ENCODE measurements at regions not wholly inside any gene's neighbourhood (a gene's known extent, or its start where the extent isn't known, plus 50 kb on each side); places are given as distances from the start of the nearest gene placed in this dataset.
A peak's percentile ranks its signal among the peaks of the same experiment; 100 is the strongest.
"Not testable (repeated sequence)": the region's sequence is repeated elsewhere in the genome, so short reads cannot be mapped to it uniquely, and the experiment has no call there.

DNA sequence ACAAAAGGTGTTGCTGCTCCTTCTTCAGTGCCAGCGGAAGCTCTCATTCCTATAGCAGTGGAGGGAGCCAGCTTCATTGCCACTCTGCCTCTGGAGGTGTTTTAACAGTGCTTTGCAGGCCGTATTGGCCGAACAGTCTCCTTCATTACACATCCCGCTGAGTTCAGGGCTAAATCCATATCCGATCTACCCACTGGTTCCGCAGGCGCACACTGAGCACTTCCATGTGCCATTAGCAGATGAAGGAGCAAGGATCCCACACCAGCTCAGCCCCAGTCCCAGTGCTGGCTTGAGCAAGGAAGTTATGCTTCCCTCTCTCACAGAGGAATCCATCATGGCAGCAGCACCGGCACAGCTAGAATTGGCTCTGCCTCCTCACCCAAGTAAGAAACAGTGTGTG is 121.2 kb upstream of the IRX2 start:
- DNase-seq: no peak

DNA sequence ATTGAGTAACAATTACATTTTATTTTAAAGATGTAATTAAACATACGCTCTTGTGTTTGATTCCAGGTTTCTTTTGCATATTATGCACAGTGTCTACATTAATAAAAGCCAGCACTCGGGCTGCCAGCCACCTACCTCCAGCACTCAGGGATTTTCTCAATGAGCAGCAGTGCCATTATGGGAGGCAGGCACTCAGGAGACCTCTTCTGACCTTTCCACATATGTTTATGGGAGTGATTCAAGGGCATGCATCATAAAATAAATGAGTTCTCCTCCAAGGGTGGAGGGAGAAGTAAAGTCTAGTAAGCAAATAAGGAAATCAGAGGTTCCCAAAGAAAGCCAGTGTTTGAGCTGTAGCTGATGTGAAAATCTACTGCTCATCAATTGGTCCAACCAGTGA is 119.8 kb upstream of the IRX2 start:
- no peak for DNase-seq

DNA sequence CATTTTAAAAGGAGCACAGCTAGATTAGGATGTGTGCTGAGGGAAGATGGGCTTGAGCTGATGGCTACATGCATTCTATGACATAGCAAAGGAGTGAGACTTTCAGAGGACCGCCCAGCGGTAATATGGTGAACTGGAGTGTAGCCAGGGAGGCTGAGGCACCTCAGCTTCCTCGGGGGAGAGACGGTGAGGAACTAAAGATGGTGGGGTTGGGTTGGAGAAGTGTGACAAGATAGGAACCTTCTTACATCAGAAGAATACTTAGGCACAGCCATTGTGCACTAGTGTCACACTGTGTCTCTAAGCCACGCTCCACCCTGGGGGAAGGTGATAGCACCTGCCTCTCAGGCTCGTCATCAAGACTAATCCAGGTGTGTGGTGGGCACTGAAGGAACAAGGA is 118.0 kb upstream of the IRX2 start:
- DNase-seq: no peak

DNA sequence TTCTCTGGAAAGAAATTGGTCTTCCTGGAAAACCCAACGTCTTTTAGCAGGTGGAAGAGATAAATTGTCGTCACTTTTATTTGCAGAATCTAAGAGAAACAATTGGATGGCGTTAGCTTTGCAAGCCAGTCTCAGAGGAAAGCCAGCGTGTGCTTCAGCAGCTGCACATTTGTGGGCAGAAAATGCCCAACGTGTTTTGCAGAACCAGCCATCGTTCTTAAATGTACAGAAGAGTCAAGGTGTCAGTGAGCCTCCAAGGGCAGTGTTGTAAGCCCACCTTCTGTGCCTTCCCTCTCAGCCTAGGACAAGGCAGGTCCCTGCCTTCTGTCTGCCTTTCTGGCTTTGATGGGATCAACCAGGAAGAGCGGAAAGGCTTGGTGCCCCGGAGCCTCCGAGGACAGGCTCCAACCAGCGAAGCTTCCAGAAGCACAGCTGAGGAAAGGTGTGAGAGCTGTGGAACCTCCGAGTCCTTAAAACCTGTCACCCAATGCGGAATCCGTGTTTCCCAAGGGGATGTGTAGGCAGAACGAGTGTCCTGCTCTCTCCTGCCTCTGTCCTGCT is 116.0 kb upstream of the IRX2 start:
- DNase-seq: no peak

DNA sequence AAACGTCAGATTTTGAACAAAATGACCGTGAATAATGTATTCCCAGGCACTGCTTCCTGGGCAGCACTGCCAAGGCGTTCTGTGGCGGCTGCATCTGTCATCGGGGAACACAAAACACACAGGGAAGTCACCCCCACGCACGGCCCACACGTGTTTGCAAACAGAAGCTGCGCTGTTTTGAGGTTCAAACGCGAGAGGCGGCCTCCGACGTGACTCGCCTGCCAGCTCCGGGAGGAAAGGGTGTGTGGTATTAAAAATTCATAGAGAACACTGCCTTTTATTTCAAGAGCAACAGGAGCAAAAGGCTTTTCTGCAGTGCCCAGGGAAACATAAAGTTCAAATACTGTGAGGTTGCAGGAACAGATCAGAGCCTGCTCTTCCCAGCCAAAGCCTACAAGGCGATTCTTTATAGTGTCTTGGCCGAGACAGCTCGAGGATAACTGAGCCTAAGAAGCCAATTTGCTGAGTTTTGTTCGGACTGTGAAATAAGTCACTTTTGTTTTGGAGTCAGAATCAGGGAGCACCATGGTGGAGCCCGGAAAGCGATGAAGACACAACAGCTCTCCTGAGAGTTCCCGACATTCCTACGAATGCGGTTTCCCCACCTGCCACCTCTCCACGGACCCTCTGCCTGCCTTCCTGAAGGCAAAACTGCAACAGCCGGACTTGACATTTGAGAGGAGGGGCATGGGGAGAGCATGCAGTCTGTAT is 115.3 kb upstream of the IRX2 start:
- no peak for DNase-seq

DNA sequence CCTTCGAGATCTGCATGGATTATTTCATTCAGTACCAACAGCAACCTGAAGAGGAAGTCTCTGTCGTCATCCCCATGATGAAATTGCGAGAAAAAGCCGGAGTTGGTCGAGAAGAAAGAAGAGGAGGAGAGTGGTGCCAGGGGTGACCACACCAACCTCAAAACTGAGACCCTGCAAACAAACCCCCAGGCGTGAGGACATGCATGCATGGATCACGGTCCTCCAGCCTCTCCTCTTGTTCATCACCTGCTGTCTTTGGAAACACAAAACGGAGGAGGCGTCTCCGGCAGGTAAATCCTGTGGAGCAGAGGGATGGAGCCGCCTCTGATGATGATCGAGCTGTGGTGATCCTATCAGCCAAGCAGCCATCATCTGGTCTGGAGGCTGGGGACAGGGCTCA is 114.4 kb upstream of the IRX2 start:
- DNase-seq: no peak

DNA sequence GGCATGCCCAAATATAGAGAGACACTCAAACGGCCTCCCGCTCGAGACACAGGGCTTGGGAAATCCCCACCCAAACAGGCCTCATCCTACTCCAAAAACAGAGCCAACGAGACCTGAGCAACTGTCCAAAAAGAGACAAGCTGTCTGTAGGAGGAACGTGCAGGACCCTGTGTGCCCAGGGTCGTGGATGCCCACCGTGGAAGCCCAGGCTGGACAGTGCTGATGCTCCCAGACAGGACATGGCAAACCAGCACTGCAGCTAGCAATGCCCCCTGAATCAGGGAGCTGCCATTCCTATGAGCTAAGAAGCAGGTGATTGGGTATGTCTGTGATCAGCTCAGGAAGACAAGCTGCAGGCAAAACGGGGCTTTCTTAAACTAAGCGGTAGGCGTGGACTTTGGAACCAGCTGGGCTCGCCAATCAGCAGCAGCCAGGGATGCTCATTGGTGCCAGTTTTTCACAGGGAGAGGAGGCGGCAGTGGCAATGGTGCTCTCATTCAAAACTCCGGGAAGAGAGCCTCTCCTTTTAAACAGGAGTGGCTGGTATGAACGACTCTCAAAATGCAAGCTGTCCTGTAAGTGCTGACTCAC is 113.1 kb upstream of the IRX2 start:
- DNase-seq: no peak

DNA sequence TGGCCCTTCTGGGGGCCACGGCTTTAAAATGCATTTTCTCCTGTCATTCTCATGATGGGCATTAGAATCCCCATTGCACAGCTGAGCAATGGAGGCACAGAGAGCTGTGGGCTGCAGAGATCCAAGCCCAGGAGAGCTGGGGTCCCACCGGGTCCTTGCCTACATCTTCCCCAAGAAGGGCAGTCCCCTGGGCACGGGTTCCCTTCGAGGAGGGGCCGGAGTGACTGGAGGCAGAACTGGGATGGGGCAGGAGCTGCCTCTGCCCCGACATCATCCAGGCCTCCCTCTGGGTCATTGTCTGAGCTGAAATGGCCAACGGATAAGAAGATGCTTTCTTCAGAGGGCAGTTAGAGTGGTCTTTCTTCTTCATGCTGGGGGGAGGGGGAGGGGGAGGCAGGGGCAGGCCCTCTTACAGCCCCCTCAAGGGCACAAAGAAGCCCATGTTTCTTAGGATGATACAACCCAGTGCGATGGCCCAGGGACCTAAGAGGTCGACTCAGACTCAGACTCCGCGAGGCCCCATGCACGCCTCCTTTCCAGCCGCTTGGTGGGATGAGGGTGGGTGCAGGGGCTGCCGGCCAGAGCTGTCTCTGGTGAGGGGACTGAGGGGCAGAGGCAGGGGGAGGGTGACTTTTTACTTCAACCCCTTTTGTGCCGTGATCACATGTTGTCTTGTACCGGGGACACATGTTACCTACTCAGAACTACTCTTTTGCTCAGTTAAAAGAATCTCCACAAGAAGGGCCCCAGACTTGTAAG is 112.4 kb upstream of the IRX2 start:
- DNase-seq: no peak

DNA sequence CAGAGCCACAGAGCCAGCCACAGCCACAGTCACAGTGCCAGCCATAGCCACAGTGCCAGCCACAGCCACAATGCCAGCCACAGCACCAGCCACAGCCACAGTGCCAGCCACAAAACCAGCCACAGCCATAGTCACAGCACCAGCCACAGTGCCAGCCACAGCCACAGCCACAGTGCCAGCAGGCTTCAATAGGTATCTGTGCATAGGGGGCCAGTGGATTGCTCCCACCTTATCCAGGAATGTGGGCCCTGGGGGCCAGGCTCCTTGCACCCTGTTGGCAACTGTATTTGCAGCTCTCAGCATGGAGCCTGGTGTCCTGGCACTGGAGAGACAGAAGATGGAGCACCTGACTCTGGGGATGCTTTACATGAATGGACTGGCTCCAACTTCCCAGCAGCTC is 111.7 kb upstream of the IRX2 start:
- no peak for DNase-seq

DNA sequence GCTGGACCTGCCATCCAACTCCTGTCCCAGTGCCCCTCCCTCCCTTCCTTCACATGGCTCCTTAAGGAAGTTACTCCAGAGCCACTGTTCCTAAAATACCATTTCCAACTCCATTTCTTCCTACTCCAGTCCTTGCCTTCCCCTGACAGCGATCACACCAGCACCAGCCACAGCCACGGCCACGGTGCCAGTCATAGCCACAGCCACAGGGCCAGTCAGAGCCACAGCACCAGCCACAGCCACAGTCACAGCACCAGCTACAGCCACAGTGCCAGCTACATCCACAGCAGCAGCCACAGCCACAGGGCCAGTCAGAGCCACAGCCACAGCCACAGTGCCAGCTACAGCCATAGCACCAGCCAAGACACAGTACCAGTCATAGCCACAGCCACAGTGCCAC is 110.7 kb upstream of the IRX2 start:
- not testable (repeated sequence) for DNase-seq

DNA sequence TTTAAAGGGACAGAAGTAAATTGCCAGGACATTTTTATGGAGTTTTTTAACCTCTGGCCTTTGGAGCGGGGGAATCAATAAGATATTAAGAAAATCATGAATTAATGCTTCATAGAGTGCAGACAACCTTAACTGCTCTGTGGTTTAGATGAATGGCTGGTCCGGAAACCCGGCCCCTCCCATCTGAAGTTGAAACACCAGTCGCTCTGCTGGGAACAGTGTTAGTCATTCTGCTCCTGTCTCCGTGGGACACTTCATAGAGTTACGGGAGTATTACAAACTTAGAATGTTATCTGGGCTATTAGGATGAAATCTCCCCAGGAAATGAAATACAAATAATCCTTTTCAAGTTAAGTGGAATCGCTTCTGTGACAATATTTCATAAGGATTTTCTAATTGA is 110.1 kb upstream of the IRX2 start:
- DNase-seq: no peak

DNA sequence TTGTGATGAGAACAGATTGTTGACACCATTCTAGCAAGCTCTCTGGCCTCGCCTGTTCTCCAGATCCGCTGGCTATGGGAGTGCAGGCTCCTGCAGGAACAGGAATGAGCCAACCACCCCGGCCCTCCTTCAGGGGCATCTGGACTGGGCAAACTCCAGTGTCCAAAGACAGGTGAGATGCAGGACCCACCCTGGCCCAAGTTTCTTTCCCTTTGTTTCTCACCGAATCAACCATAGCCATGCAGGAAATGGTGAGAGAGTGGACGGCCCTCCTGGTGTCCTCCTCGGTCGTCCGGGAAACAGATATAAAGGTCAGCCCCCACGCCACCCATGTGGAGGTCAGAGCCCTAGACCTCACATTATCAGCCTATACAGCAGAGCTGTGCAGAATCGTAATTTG is 108.6 kb upstream of the IRX2 start:
- DNase-seq: no peak

DNA sequence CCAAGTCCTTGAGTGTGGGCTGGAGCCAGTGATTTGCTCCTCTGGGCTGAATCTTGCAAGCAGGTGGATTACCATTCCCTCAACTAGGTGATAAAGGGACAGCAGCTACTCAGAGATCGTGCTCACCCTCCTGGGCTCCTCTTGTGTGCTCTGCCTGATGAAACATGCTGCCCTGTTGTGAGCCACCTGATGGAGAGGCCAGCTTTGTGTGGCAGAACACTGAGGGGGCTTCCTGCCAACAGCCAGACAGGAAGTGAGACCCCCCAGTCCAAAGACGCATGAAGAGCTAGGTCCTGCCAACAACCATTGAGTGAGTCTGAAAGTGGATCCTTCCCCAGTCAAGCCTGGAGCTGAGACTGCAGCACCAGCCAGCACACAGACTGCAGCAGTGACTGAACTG is 106.4 kb upstream of the IRX2 start:
- DNase-seq: no peak

DNA sequence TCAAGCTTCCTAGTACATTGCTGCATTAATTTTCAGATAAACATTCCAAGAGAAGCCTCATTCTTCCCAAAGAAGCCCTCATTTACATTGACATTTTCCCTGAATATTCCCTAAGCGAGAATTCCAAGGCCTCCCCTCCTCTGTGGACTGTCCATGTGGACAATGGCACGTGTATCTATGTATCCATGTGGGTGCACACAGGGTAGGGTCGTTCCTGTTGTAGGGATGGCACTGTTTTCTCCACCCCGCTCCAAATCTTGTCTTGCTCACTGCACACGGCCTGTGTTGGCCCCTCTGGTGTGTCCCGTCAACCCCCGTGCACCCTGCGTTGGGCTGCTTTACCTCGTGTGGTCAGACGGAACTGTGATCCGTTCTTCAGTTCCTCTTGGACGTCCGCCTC is 104.7 kb upstream of the IRX2 start:
- DNase-seq: no peak

DNA sequence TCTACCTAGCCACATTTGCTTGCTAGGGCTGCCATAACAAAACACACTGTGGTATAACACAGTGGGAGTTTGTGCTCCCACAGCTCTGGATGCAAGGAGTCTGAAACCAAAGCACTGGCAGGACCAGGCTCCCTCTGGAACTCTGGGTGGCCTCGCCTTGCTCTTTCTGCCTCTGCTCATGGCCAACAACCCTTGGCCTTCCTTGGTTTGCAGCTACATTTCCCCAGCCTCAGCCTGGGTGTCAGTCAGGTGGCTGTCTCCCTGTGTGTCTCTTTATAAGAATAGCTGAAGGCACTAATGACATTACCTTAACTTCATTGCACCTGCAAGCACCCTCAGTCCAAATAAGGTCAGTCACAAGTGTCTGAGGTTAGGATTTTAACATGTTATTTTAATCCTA is 101.0 kb upstream of the IRX2 start:
- DNase-seq: no peak

DNA sequence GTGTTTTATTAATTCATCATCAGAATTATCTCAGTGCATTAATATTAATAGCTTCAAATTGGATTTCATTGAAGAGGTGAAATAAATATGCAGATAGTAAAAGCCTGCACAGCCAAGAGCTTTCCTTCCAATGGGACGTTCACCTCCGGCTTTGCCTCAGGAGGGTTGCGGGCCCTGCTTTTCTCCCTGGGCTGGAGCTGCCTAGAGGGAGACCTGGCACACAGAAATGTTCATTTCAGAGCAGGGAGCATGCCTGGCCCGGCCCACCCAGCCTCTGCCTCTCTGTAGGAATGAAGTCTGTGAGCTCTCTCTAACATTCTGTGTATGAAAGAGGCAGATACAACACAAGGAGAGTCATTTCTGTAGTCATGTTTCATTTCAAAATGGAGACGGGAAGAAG is 100.4 kb upstream of the IRX2 start:
- DNase-seq: no peak

DNA sequence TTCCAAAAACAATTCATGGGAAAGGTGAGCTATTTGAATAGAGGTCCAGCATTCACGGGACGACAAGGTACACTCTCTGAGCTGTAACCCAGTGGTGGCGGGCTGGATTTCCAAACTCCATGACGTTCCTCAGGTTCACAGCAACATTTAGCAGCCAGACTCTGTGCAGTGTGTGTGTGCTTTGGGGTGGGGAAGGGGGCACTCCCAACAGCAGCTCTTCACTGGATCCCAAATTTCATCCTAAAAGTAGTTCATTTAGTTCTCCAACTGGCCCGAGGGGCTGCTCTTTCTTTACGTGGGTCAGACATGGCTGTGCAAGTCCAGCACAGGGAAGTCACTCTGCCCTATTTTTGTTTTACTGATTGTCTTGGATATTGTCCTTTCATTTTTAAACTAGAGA is 98.0 kb upstream of the IRX2 start:
- DNase-seq: no peak

DNA sequence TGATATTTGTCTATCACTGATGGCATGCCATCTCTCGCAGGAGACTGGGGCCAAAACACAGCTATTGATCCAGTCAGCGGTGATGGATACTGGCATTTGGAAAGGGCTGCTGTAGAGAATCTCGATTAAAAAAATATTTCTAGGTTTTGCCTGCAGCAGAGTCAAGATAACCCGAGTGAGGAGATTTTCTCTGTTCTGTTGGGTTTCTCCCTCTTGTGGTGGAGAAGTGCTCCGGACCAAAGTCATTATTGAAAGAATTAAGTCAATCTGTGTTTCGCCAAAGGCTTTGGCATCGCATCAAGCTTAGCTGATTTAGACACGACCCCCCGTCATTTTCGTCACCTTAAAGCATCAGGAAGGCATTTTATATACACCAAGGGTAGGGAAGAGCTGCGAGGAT is 97.1 kb upstream of the IRX2 start:
- no peak for DNase-seq

DNA sequence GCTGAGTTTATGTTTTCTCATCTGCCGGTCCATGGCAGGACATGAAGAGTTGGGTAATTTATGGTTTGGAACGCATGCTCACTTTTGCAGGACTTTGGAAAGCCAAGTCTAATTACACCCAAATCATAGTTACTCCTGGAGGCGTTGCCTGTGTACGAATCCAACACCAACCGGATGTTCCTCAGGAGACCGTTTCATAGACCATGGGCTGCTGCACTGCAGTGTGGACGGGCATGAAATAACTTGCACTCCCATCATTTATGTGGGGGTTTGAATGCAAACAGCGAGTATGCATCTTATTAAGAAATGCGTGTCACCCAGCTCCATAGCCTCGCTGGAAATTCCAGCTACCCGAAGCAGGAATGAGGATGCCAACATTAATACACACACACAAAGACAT is 96.1 kb upstream of the IRX2 start:
- DNase-seq: no peak

DNA sequence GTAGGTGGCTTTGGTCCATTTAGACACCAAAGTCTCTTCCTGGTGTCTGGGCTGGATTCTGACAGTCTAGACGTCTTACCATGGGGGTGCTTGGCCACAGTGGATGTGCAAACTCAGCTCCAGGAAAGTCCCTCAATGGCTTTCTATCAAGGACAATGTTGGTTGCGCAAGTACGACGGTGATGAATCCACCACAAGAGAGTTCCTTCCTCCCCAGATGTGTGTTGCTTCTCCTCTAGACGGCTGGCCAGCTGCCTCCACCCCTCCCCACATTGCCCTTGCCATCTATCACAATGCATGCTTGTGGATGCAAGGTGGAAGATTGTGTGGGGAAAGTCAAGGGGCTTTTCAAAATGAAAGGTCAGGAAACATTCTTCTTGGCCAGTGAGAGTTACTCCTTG is 89.7 kb upstream of the IRX2 start:
- no peak for DNase-seq

DNA sequence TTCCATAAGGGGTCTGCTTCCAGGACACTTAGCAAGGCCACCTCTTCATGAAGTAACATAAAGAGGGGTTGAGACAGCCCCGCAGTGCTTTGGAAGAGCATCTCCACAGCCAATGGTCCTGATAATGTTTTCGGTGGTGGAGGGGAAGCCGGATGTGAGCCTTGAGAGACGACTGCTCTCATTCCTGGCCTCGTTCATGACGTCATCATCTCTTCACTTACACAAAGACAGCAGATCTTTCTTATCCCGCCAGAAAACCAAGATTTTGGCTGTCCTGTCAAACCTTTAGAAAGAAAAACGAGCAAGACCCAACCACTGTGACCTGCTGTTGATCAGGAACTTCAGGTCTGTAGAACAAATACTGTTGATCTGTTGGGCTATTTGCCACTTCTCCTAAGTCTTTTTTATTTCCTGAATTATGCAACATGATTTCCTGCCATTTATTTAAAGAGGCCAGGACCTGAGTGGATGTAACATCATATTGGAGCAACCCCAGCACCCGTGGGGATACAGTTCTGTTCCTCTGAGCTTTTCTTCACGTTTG is 89.0 kb upstream of the IRX2 start:
- peak; percentile 41 for DNase-seq

DNA sequence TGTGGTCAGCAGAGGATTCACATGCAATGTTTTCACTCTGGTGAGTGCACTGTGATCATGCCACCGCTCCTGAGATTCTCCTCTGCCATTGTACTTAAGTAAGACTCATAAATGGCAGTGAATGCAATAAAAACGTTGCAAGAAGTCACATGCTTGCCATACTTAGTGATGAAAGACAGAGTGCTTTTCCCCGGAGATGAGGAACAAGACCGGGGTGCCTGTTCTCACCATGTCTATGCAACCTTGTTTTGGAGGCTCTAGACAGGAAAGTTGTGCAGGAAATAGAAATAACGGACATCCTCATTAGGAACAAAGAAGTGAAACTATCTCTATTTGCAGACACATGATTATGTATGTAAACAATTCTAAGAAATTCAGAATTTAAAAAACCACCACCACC is 84.7 kb upstream of the IRX2 start:
- no peak for DNase-seq

DNA sequence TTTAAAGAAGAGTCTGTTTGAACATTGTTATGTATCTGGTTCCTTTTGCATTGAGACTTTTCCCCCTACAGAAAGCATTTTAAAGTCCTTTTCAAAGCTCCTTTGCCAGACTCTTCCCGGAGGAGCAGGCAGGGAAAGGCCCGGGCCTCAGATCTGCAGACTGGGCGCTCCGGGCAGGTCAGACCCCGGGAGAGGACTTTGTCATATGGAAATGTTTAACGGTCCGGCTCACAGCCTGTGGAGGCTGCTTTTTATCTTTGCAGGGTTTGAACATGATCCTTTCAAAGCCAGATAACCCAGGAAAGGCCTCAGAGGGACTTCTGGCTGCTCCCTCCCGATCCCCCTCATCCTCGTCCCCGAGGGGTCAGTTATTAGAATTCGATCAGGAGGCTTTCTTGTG is 82.1 kb upstream of the IRX2 start:
- DNase-seq: no peak

DNA sequence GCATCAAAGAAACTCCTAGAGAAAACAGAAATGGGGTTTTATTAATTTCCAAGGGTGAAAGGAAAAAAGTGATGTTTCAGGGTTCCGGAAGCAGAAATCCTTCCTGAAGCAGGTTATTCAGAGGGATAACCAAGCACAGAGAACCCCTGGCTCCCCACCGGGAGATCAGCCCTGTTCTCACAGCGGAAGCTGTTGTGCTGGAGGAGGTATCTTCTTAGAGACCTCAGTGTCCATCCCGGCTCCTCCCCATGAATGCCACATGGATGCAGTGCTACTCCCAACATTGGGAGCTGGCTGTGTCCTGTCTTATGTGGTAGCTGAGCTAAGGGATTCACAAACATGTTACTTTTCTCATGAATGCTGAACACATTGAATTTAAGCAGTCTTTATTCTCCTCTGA is 80.9 kb upstream of the IRX2 start:
- no peak for DNase-seq
